Astrocyte (in vitro differentiated cells and primary cell): ENCODE measurements at regions not wholly inside any gene's neighbourhood (a gene's known extent, or its start where the extent isn't known, plus 50 kb on each side); places are given as distances from the start of the nearest gene placed in this dataset.

Experiments
- DNase-seq: peaks from one replicate; pipeline ENCODE4 v3.0.0-alpha.2; 2010; ENCODE audit warnings: low read depth
- FAIRE-seq: peaks from 2 replicates; lab custom pipeline; 2011; peaks lifted over from hg19 to GRCh38; lab: Jason Lieb, UNC
- H2AFZ ChIP-seq: 2 replicates; pipeline ENCODE4 v1.6.0; 2012; ENCODE audit warnings: low read depth, low read length, inconsistent platforms
- H3K27ac ChIP-seq: 2 replicates; pipeline ENCODE4 v1.5.1; 2011; ENCODE audit warnings: low read depth, low read length, inconsistent platforms
- H3K27me3 ChIP-seq: 2 replicates; pipeline ENCODE4 v1.6.0; 2011; ENCODE audit warnings: low read length, inconsistent platforms; ENCODE audit not compliant: insufficient read depth
- H3K36me3 ChIP-seq: 2 replicates; pipeline ENCODE4 v1.5.1; 2011; ENCODE audit warnings: low read length, inconsistent platforms; ENCODE audit not compliant: insufficient read depth
- H3K4me1 ChIP-seq: 2 replicates; pipeline ENCODE4 v1.5.1; 2011; ENCODE audit warnings: low read length, inconsistent platforms; ENCODE audit not compliant: insufficient read depth
- H3K4me2 ChIP-seq: 2 replicates; pipeline ENCODE4 v1.6.0; 2012; ENCODE audit warnings: low read length, inconsistent platforms
- H3K4me3 ChIP-seq: 2 replicates; pipeline ENCODE4 v1.5.1; 2011; ENCODE audit warnings: low read depth, mild to moderate bottlenecking, low read length, inconsistent platforms; ENCODE audit not compliant: insufficient read depth
- H3K79me2 ChIP-seq: 2 replicates; pipeline ENCODE4 v1.6.0; 2012; ENCODE audit warnings: mild to moderate bottlenecking, low read length, inconsistent platforms; ENCODE audit not compliant: insufficient read depth
- H3K9ac ChIP-seq: 2 replicates; pipeline ENCODE4 v1.6.0; 2012; ENCODE audit warnings: mild to moderate bottlenecking, low read length, inconsistent platforms
- H3K9me3 ChIP-seq: 2 replicates; pipeline ENCODE4 v1.5.1; 2012; ENCODE audit warnings: low read depth, mild to moderate bottlenecking, low read length, inconsistent platforms; ENCODE audit not compliant: insufficient read depth
- H4K20me1 ChIP-seq: 2 replicates; pipeline ENCODE4 v1.6.0; 2012; ENCODE audit warnings: low read length, inconsistent platforms; ENCODE audit not compliant: insufficient read depth
- H3K27ac Mint-ChIP-seq: one replicate; pipeline ENCODE4 v1.8.0; 2021; ENCODE audit warnings: mild to moderate bottlenecking, mixed read lengths; ENCODE audit not compliant: unreplicated experiment
- H3K27me3 Mint-ChIP-seq: one replicate; pipeline ENCODE4 v1.8.0; 2021; ENCODE audit warnings: low read depth, mixed read lengths; ENCODE audit not compliant: unreplicated experiment
- H3K36me3 Mint-ChIP-seq: one replicate; pipeline ENCODE4 v1.8.0; 2021; ENCODE audit warnings: low read depth, mixed read lengths; ENCODE audit not compliant: unreplicated experiment
- H3K4me1 Mint-ChIP-seq: one replicate; pipeline ENCODE4 v1.8.0; 2021; ENCODE audit warnings: low read depth, mixed read lengths; ENCODE audit not compliant: unreplicated experiment
- H3K4me3 Mint-ChIP-seq: one replicate; pipeline ENCODE4 v1.8.0; 2021; ENCODE audit warnings: mild to moderate bottlenecking, moderate library complexity, mixed read lengths; ENCODE audit not compliant: unreplicated experiment
- H3K9me3 Mint-ChIP-seq: one replicate; pipeline ENCODE4 v1.8.0; 2021; ENCODE audit warnings: mild to moderate bottlenecking, mixed read lengths; ENCODE audit not compliant: unreplicated experiment
- CTCF ChIP-seq: IDR thresholded peaks from 2 replicates; pipeline ENCODE4 v1.5.1; 2011; ENCODE audit warnings: low read depth, mild to moderate bottlenecking, inconsistent platforms, low read length, moderate library complexity; ENCODE audit not compliant: insufficient read depth
- EZH2 ChIP-seq: IDR thresholded peaks from 2 replicates; pipeline ENCODE4 v1.6.1; 2012; ENCODE audit warnings: mild to moderate bottlenecking, low read length, inconsistent platforms; ENCODE audit not compliant: insufficient read depth

GRCh38 chr11:116066777-116067176, 562.6 kb upstream of the CADM1 start:
- peaks cover 3% of the 10 kb centered on the region for H3K36me3 Mint-ChIP-seq
- H2AFZ ChIP-seq, result no peak overlapping the region
- H3K4me3 ChIP-seq, result no peak overlapping the region
- peaks cover 6% of the 10 kb centered on the region for H3K27me3 Mint-ChIP-seq
- no peak for DNase-seq
- H3K4me2 ChIP-seq, result no peak overlapping the region
- H3K9me3 Mint-ChIP-seq, result no peaks in the 10 kb centered on the region
- H4K20me1 ChIP-seq, result no peaks in the 10 kb centered on the region
- H3K4me3 Mint-ChIP-seq, result no peak overlapping the region
- FAIRE-seq, result no peak
- no peaks in the 10 kb centered on the region for H3K79me2 ChIP-seq
- H3K9ac ChIP-seq, result no peak overlapping the region
- H3K9me3 ChIP-seq, result no peaks in the 10 kb centered on the region
- H3K27me3 ChIP-seq, result no peaks in the 10 kb centered on the region
- H3K4me1 ChIP-seq, result no peaks in the 10 kb centered on the region
- peaks cover 32% of the 10 kb centered on the region for H3K4me1 Mint-ChIP-seq
- H3K27ac Mint-ChIP-seq, result no peak overlapping the region
- H3K36me3 ChIP-seq, result no peaks in the 10 kb centered on the region
- TF ChIP-seq CTCF, result no peak
- TF ChIP-seq EZH2, result no peak
- H3K27ac ChIP-seq, result no peak overlapping the region

- Histone ChIP-seq H3K4me2 (no peak overlapping the region), H3K27me3 (no peaks in the 10 kb centered on the region), H3K4me1 (no peaks in the 10 kb centered on the region), H4K20me1 (no peaks in the 10 kb centered on the region), H2AFZ (no peak overlapping the region), H3K9me3 (no peaks in the 10 kb centered on the region), H3K9ac (no peak overlapping the region), H3K79me2 (no peaks in the 10 kb centered on the region), H3K27ac (no peak overlapping the region), H3K36me3 (no peaks in the 10 kb centered on the region), H3K4me3 (no peak overlapping the region)
- no peak for TF ChIP-seq EZH2
- TF ChIP-seq CTCF, result no peak
- Mint-ChIP-seq H3K27me3 (peaks cover 6% of the 10 kb centered on the region), H3K9me3 (no peaks in the 10 kb centered on the region), H3K4me3 (no peak overlapping the region), H3K4me1 (peaks cover 26% of the 10 kb centered on the region), H3K27ac (no peak overlapping the region), H3K36me3 (peaks cover 3% of the 10 kb centered on the region)
- no peak for DNase-seq
- no peak for FAIRE-seq
Observed at GRCh38 chr11:116065986-116066385, 561.8 kb upstream of the CADM1 start.

- Mint-ChIP-seq H3K27me3 (peaks cover 6% of the 10 kb centered on the region), H3K4me1 (peaks cover 20% of the 10 kb centered on the region), H3K36me3 (peaks cover 3% of the 10 kb centered on the region), H3K27ac (no peak overlapping the region), H3K9me3 (no peaks in the 10 kb centered on the region), H3K4me3 (no peak overlapping the region)
- Histone ChIP-seq H3K27me3 (no peaks in the 10 kb centered on the region), H4K20me1 (no peaks in the 10 kb centered on the region), H3K27ac (no peak overlapping the region), H3K4me2 (no peak overlapping the region), H2AFZ (no peak overlapping the region), H3K4me3 (no peak overlapping the region), H3K9ac (no peak overlapping the region), H3K9me3 (no peaks in the 10 kb centered on the region), H3K4me1 (no peaks in the 10 kb centered on the region), H3K79me2 (no peaks in the 10 kb centered on the region), H3K36me3 (no peaks in the 10 kb centered on the region)
- no peak for DNase-seq
- TF ChIP-seq CTCF, result no peak
- TF ChIP-seq EZH2, result no peak
- no peak for FAIRE-seq
Observed at GRCh38 chr11:116065191-116065895, 561.1 kb upstream of the CADM1 start.
